ENCODE measurements at regions not wholly inside any gene's neighbourhood (a gene's known extent, or its start where the extent isn't known, plus 50 kb on each side); places are given as distances from the start of the nearest gene placed in this dataset.

DNA sequence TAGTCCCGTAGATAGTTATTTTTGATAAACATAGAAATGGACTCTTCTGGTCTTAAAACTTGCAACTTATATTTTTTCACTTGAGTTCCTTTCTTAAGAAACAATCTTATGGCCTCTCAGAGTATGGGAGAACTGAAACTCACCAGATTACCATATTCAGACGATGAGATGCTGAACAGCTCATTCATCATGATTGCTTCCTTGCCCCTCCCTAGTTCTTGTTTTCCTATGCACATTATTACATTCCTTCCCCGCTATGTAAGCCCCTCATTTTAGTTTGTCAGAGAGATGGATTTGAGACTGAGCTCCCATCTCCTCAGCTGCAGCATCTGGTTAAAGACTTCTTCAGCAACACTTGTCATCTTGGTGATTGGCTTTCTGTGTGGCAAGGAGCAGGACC, 158.5 kb downstream of the SLITRK6 start:
- DNase-seq (no peak), ATAC-seq (replicated peaks in 1 of 4) (no peak)
- no CpG with 5 or more reads among the region's 3 CpGs for WGBS (ENCODE audit: insufficient coverage)
- Mint-ChIP-seq H3K4me3 (no peak overlapping the region), H3K27ac (no peak overlapping the region), H3K4me1 (no peaks in the 10 kb centered on the region), H3K36me3 (no peaks in the 10 kb centered on the region), H3K27me3 (no peaks in the 10 kb centered on the region), H3K9me3 (peaks cover 3 to 4% (median 4%) of the 10 kb centered on the region in 3 donors)
- POLR2A ChIA-PET, result no interaction called here
- H3K36me3 ChIP-seq (ENCODE audit: control insufficient read depth in 2 of 2, extremely low read depth in 1 of 2, insufficient read depth in 1 of 2, low read length in 1 of 2), result no peaks in the 10 kb centered on the region
- CTCF ChIA-PET, result interaction anchor here in 1 of 2 donors (0.6 kb wide), 1 partner anchor 209 kb away, joined by 3 read pairs; no protein-coding TSS in a partner anchor
- H3K9me3 ChIP-seq, result no peaks in the 10 kb centered on the region
- no peaks in the 10 kb centered on the region for H3K27me3 ChIP-seq (replicated peaks in 1 of 2; ENCODE audit: control insufficient read depth in 2 of 2, extremely low read depth in 1 of 2, insufficient read depth in 2 of 2, low read length in 1 of 2)
- H3K27ac ChIP-seq (ENCODE audit: low read length), result no peak overlapping the region
- no peak overlapping the region for H3K4me3 ChIP-seq (ENCODE audit: control insufficient read depth in 1 of 2, extremely low read depth in 1 of 2, low read length in 1 of 2)
- no peaks in the 10 kb centered on the region for H3K4me1 ChIP-seq (ENCODE audit: control insufficient read depth in 1 of 2, extremely low read depth in 1 of 2, insufficient read depth in 2 of 2, low read length in 2 of 2)

DNA sequence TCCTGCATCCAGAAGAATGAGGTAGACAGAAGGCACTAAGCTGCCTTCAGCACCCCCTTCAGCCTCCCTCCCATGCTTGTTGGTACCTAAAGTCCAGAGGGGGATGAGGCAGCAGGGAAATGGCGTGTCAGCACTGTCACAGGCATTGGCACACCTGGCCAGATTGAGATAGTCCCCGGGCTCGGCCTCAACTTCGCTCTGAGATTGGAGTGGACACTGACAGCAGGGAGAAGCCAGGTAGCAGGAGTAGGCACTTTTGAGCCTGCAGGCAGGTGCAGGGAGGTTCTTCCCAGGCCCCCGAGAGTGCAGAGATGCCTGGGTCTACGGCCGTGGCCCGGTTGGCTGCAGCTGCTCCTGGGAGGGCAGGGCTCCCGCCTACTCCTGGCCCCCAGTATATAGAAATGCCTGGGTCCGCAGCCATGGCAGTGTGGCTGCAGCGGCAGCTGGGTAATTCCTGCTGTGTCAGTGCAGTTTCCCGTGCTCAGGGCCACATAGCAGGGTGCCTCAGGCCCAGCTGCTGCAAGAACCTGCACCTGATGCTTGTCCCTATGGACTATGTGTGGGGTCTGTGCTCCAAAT, 160.3 kb downstream of the SLITRK6 start:
- CTCF ChIA-PET, result no interaction called here
- 79% methylated on average over 12 of the region's 12 CpGs for WGBS (ENCODE audit: insufficient coverage)
- Mint-ChIP-seq H3K27ac (no peak overlapping the region), H3K4me1 (no peaks in the 10 kb centered on the region), H3K27me3 (no peaks in the 10 kb centered on the region), H3K36me3 (no peaks in the 10 kb centered on the region), H3K9me3 (peaks cover 3 to 4% (median 4%) of the 10 kb centered on the region in 3 donors), H3K4me3 (no peak overlapping the region)
- DNase-seq, result no peak
- Histone ChIP-seq H3K36me3 (ENCODE audit: control insufficient read depth in 2 of 2, extremely low read depth in 1 of 2, insufficient read depth in 1 of 2, low read length in 1 of 2) (no peaks in the 10 kb centered on the region), H3K27me3 (replicated peaks in 1 of 2; ENCODE audit: control insufficient read depth in 2 of 2, extremely low read depth in 1 of 2, insufficient read depth in 2 of 2, low read length in 1 of 2) (no peaks in the 10 kb centered on the region), H3K9me3 (no peaks in the 10 kb centered on the region), H3K4me3 (ENCODE audit: control insufficient read depth in 1 of 2, extremely low read depth in 1 of 2, low read length in 1 of 2) (no peak overlapping the region), H3K27ac (ENCODE audit: low read length) (no peak overlapping the region), H3K4me1 (ENCODE audit: control insufficient read depth in 1 of 2, extremely low read depth in 1 of 2, insufficient read depth in 2 of 2, low read length in 2 of 2) (no peaks in the 10 kb centered on the region)
- no peak for ATAC-seq (replicated peaks in 1 of 4)
- POLR2A ChIA-PET, result no interaction called here

DNA sequence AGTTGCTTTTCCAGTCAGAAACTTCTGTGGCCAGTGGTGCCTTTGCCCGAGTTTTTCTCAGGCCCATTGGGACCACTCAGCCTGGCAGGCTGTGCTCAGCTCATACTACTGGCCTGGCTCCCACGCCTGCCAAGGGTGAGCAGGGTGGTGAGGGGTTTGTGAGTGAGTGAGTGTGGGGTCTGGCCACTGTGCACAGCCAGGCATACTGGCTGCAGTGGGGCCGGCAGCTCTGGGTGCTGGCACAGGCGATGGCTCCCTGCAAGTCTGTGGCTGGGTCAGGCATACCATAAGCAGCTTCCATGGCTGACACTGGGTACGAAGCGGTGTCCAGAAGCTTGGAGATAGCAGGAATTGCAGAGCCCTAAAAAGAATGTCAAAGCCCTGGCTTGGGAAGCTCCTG, 161.0 kb downstream of the SLITRK6 start:
- Mint-ChIP-seq H3K27me3 (no peaks in the 10 kb centered on the region), H3K9me3 (peaks cover 3 to 4% (median 4%) of the 10 kb centered on the region in 3 donors), H3K27ac (no peak overlapping the region), H3K36me3 (no peaks in the 10 kb centered on the region), H3K4me3 (no peak overlapping the region), H3K4me1 (no peaks in the 10 kb centered on the region)
- WGBS (ENCODE audit: insufficient coverage), result 82% methylated on average over 6 of the region's 6 CpGs
- H3K27me3 ChIP-seq (replicated peaks in 1 of 2; ENCODE audit: control insufficient read depth in 2 of 2, extremely low read depth in 1 of 2, insufficient read depth in 2 of 2, low read length in 1 of 2), result no peaks in the 10 kb centered on the region
- ChIA-PET POLR2A (no interaction called here), CTCF (no interaction called here)
- H3K4me1 ChIP-seq (ENCODE audit: control insufficient read depth in 1 of 2, extremely low read depth in 1 of 2, insufficient read depth in 2 of 2, low read length in 2 of 2), result no peaks in the 10 kb centered on the region
- no peak for ATAC-seq (replicated peaks in 1 of 4)
- no peak overlapping the region for H3K4me3 ChIP-seq (ENCODE audit: control insufficient read depth in 1 of 2, extremely low read depth in 1 of 2, low read length in 1 of 2)
- DNase-seq, result no peak
- H3K36me3 ChIP-seq (ENCODE audit: control insufficient read depth in 2 of 2, extremely low read depth in 1 of 2, insufficient read depth in 1 of 2, low read length in 1 of 2), result no peaks in the 10 kb centered on the region
- no peak overlapping the region for H3K27ac ChIP-seq (ENCODE audit: low read length)
- H3K9me3 ChIP-seq, result no peaks in the 10 kb centered on the region

DNA sequence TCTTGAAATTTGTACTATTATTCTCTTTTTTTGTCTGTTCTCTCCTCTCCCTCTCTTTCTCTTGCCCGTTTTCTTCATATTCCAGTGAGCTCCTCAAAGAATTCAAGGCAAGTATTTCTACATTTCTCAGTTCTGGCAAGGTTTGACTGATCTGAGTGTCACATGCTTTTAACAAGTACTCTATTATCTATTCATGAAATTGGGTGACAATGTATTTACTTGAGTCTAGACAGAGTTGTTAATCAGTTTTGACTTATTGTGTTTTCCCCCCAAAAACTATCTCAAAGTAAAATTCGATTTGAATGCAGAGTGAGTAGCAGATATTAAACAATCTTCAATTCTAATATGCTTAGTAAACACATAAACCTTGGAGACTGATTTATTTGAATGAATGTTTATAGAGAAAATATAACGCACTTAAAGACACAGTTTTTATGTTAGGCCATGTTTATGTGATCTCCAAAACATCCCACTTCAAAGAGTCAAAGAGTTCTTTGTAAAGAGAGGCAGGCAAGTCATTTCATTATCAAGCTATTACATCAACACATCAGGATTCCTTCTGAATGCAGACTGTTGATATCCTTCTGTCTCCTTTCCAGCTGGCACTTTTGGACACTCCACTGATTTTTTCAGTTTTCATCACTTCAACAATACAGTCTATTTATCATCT, 166.6 kb downstream of the SLITRK6 start:
- Mint-ChIP-seq H3K36me3 (no peaks in the 10 kb centered on the region), H3K27me3 (no peaks in the 10 kb centered on the region), H3K4me3 (no peak overlapping the region), H3K4me1 (no peaks in the 10 kb centered on the region), H3K9me3 (peaks cover 0 to 9% (median 2%) of the 10 kb centered on the region in 3 donors), H3K27ac (no peak overlapping the region)
- ChIA-PET CTCF (no interaction called here), POLR2A (interaction anchor here in 1 of 2 donors (0.6 kb wide), 1 partner anchor 24 kb away, joined by 3 read pairs; no protein-coding TSS in a partner anchor)
- DNase-seq (no peak), ATAC-seq (replicated peaks in 1 of 4) (no peak)
- H3K4me3 ChIP-seq (ENCODE audit: control insufficient read depth in 1 of 2, extremely low read depth in 1 of 2, low read length in 1 of 2), result no peak overlapping the region
- no peaks in the 10 kb centered on the region for H3K4me1 ChIP-seq (ENCODE audit: control insufficient read depth in 1 of 2, extremely low read depth in 1 of 2, insufficient read depth in 2 of 2, low read length in 2 of 2)
- no CpG with 5 or more reads among the region's 3 CpGs for WGBS (ENCODE audit: insufficient coverage)
- no peak overlapping the region for H3K27ac ChIP-seq (ENCODE audit: low read length)
- no peaks in the 10 kb centered on the region for H3K27me3 ChIP-seq (replicated peaks in 1 of 2; ENCODE audit: control insufficient read depth in 2 of 2, extremely low read depth in 1 of 2, insufficient read depth in 2 of 2, low read length in 1 of 2)
- H3K36me3 ChIP-seq (ENCODE audit: control insufficient read depth in 2 of 2, extremely low read depth in 1 of 2, insufficient read depth in 1 of 2, low read length in 1 of 2), result no peaks in the 10 kb centered on the region
- no peaks in the 10 kb centered on the region for H3K9me3 ChIP-seq

DNA sequence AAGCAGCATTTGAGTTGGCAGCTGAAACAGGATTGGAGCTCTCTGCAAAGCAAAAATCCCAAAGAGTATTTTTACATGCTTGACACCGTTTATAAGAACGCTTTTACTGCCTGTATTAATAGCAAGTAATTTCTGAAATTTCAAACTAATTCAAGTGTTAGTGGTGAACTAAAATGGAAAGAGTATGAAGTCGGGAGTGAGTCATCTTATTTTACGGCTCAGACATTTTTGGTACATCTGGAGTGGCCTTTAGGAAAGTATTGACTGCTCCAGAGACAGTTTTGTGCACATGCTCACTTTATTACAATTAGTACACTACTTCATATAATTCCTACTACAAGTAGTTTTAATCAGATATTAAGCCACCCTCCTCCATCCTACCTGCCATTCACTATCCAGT, 167.4 kb downstream of the SLITRK6 start:
- Histone ChIP-seq H3K4me1 (ENCODE audit: control insufficient read depth in 1 of 2, extremely low read depth in 1 of 2, insufficient read depth in 2 of 2, low read length in 2 of 2) (no peaks in the 10 kb centered on the region), H3K27me3 (replicated peaks in 1 of 2; ENCODE audit: control insufficient read depth in 2 of 2, extremely low read depth in 1 of 2, insufficient read depth in 2 of 2, low read length in 1 of 2) (no peaks in the 10 kb centered on the region), H3K4me3 (ENCODE audit: control insufficient read depth in 1 of 2, extremely low read depth in 1 of 2, low read length in 1 of 2) (no peak overlapping the region), H3K9me3 (no peaks in the 10 kb centered on the region), H3K36me3 (ENCODE audit: control insufficient read depth in 2 of 2, extremely low read depth in 1 of 2, insufficient read depth in 1 of 2, low read length in 1 of 2) (no peaks in the 10 kb centered on the region), H3K27ac (ENCODE audit: low read length) (no peak overlapping the region)
- ChIA-PET POLR2A (interaction anchor here in 1 of 2 donors (0.5 kb wide), 1 partner anchor 12 kb away, joined by 4 read pairs; no protein-coding TSS in a partner anchor), CTCF (no interaction called here)
- ATAC-seq (replicated peaks in 1 of 4) (no peak), DNase-seq (no peak)
- H3K4me1 Mint-ChIP-seq, result no peaks in the 10 kb centered on the region
- H3K36me3 Mint-ChIP-seq, result no peaks in the 10 kb centered on the region
- H3K9me3 Mint-ChIP-seq, result peaks cover 0 to 9% (median 2%) of the 10 kb centered on the region in 3 donors
- no peak overlapping the region for H3K27ac Mint-ChIP-seq
- no CpG with 5 or more reads among the region's 4 CpGs for WGBS (ENCODE audit: insufficient coverage)
- H3K4me3 Mint-ChIP-seq, result no peak overlapping the region
- no peaks in the 10 kb centered on the region for H3K27me3 Mint-ChIP-seq

DNA sequence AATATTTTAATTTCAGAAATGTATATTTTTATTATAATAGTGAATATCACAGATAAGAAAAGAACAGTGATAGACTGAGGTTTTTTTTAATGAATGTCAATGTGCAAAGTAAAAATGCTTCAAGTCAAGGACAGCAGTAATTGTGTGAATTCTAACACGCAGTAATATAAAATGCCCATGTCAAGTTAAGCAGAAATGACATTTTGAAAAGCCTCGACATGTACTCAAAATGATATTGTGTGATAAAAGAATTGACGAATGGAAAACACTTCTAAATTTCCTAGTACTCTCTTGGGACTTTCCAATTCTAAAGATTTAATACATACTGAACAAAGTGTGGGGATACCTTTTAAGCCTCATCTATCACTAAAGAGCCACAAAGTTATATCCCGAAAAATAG, 172.6 kb downstream of the SLITRK6 start:
- no peak overlapping the region for H3K4me3 Mint-ChIP-seq
- no peak overlapping the region for H3K27ac ChIP-seq (ENCODE audit: low read length)
- no peaks in the 10 kb centered on the region for H3K4me1 ChIP-seq (ENCODE audit: control insufficient read depth in 1 of 2, extremely low read depth in 1 of 2, insufficient read depth in 2 of 2, low read length in 2 of 2)
- H3K27me3 ChIP-seq (replicated peaks in 1 of 2; ENCODE audit: control insufficient read depth in 2 of 2, extremely low read depth in 1 of 2, insufficient read depth in 2 of 2, low read length in 1 of 2), result no peaks in the 10 kb centered on the region
- no peaks in the 10 kb centered on the region for H3K36me3 ChIP-seq (ENCODE audit: control insufficient read depth in 2 of 2, extremely low read depth in 1 of 2, insufficient read depth in 1 of 2, low read length in 1 of 2)
- H3K27ac Mint-ChIP-seq, result no peak overlapping the region
- H3K4me3 ChIP-seq (ENCODE audit: control insufficient read depth in 1 of 2, extremely low read depth in 1 of 2, low read length in 1 of 2), result no peak overlapping the region
- POLR2A ChIA-PET, result no interaction called here
- no peaks in the 10 kb centered on the region for H3K4me1 Mint-ChIP-seq
- H3K9me3 Mint-ChIP-seq, result peaks cover 0 to under 1% (median 0%) of the 10 kb centered on the region in 3 donors
- no CpG with 5 or more reads among the region's 4 CpGs for WGBS (ENCODE audit: insufficient coverage)
- no peak for DNase-seq
- no peaks in the 10 kb centered on the region for H3K9me3 ChIP-seq
- no peak for ATAC-seq (replicated peaks in 1 of 4)
- H3K27me3 Mint-ChIP-seq, result no peaks in the 10 kb centered on the region
- H3K36me3 Mint-ChIP-seq, result no peaks in the 10 kb centered on the region
- CTCF ChIA-PET, result no interaction called here
